HG03520 (cell line): ENCODE measurements at regions not wholly inside any gene's neighbourhood (a gene's known extent, or its start where the extent isn't known, plus 50 kb on each side); places are given as distances from the start of the nearest gene placed in this dataset.
A peak's percentile ranks its signal among the peaks of the same experiment; 100 is the strongest.

Experiments used
- ATAC-seq: cut with Tn5 transposase; IDR thresholded peaks from one replicate; pipeline ENCODE4 v1.9.1; 2021; ENCODE audit warnings: mild to moderate bottlenecking, moderate library complexity; ENCODE audit not compliant: unreplicated experiment

GRCh38 chr10:123402656-123403055 is 248.5 kb downstream of the BUB3 start:
- peak; percentile 72 for ATAC-seq

- ATAC-seq = no peak
Observed at GRCh38 chr10:123404357-123404756, 250.2 kb downstream of the BUB3 start.

GRCh38 chr10:123408660-123409059 is 254.5 kb downstream of the BUB3 start:
- no peak for ATAC-seq

GRCh38 chr10:123409426-123409825 is 255.2 kb downstream of the BUB3 start:
- ATAC-seq = no peak

- ATAC-seq = no peak
Observed at GRCh38 chr10:123409884-123410283, 255.7 kb downstream of the BUB3 start.

GRCh38 chr10:123413353-123413752 is 252.8 kb upstream of the GPR26 start:
- ATAC-seq = no peak

- no peak for ATAC-seq
Observed at GRCh38 chr10:123415523-123415922, 250.6 kb upstream of the GPR26 start.

- ATAC-seq = no peak
Observed at GRCh38 chr10:123417414-123417813, 248.7 kb upstream of the GPR26 start.

- no peak for ATAC-seq
Observed at GRCh38 chr10:123421461-123421860, 244.7 kb upstream of the GPR26 start.

- ATAC-seq = no peak
Observed at GRCh38 chr10:123422261-123422660, 243.9 kb upstream of the GPR26 start.

- ATAC-seq = no peak
Observed at GRCh38 chr10:123424537-123424936, 241.6 kb upstream of the GPR26 start.

GRCh38 chr10:123425680-123426079 is 240.5 kb upstream of the GPR26 start:
- no peak for ATAC-seq

- ATAC-seq = no peak
Observed at GRCh38 chr10:123427165-123427786, 238.9 kb upstream of the GPR26 start.

- ATAC-seq = no peak
Observed at GRCh38 chr10:123428391-123428790, 237.8 kb upstream of the GPR26 start.

- ATAC-seq = no peak
Observed at GRCh38 chr10:123429706-123430221, 236.4 kb upstream of the GPR26 start.

- no peak for ATAC-seq
Observed at GRCh38 chr10:123433539-123433938, 232.6 kb upstream of the GPR26 start.

GRCh38 chr10:123434435-123435039 is 231.6 kb upstream of the GPR26 start:
- no peak for ATAC-seq

GRCh38 chr10:123442901-123443300 is 223.3 kb upstream of the GPR26 start:
- ATAC-seq = peak; percentile 91

- ATAC-seq = no peak
Observed at GRCh38 chr10:123443924-123444323, 222.2 kb upstream of the GPR26 start.

- no peak for ATAC-seq
Observed at GRCh38 chr10:123445261-123445775, 220.8 kb upstream of the GPR26 start.

- ATAC-seq = no peak
Observed at GRCh38 chr10:123446449-123447156, 219.6 kb upstream of the GPR26 start.
